Lower lobe of right lung (tissue), 2 donors: ENCODE measurements at regions not wholly inside any gene's neighbourhood (a gene's known extent, or its start where the extent isn't known, plus 50 kb on each side); places are given as distances from the start of the nearest gene placed in this dataset.
"Not testable (repeated sequence)": the region's sequence is repeated elsewhere in the genome, so short reads cannot be mapped to it uniquely, and the experiment has no call there.

Experiments used
- ATAC-seq, 2 donors: fragments of 200-7000 bp; cut with Tn5 transposase; one replicate each; pipeline ENCODE4 v1.9.1; 2020 to 2022; ENCODE audit warnings: mild to moderate bottlenecking in 2 of 2, moderate library complexity in 2 of 2
- DNase-seq: peaks from one replicate; pipeline ENCODE4 v3.0.0-alpha.2; 2020
- H3K27ac ChIP-seq: fragments of 200-600 bp; one replicate; pipeline ENCODE4 v1.8.0; 2022
- H3K27me3 ChIP-seq: fragments of 200-600 bp; one replicate; pipeline ENCODE4 v1.8.0; 2022; ENCODE audit warnings: low read depth
- H3K36me3 ChIP-seq: fragments of 200-600 bp; one replicate; pipeline ENCODE4 v1.8.0; 2022; ENCODE audit warnings: mild to moderate bottlenecking
- H3K4me1 ChIP-seq: fragments of 200-600 bp; one replicate; pipeline ENCODE4 v1.8.0; 2022
- H3K4me3 ChIP-seq: fragments of 200-600 bp; one replicate; pipeline ENCODE4 v1.8.0; 2022; ENCODE audit warnings: mild to moderate bottlenecking
- H3K9me3 ChIP-seq: fragments of 200-600 bp; one replicate; pipeline ENCODE4 v1.8.0; 2022
- CTCF ChIP-seq: fragments of 200-600 bp; IDR thresholded peaks from one replicate; pipeline ENCODE4 v1.8.0; 2022; ENCODE audit warnings: antibody characterized with exemption, mild to moderate bottlenecking
- intact Hi-C: fragments of 100-400 bp; cut with DNase I; formaldehyde crosslinking; loops from one replicate; pipeline ENCODE4 v1.11.0; 2022
- donor health status: DM: no; HTN: yes; CAD: no; lungs with severe emphysema.

- no peak overlapping the region for H3K4me3 ChIP-seq
- intact Hi-C loops, result no loop called here
Observed at GRCh38 chr21:19109694-19110093, 706.1 kb upstream of the TMPRSS15 start.

GRCh38 chr21:19119259-19119658 lies 715.7 kb upstream of the TMPRSS15 start:
- H3K9me3 ChIP-seq, DNase-seq, H3K4me3 ChIP-seq, H3K27me3 ChIP-seq, H3K4me1 ChIP-seq, ATAC-seq, H3K27ac ChIP-seq, intact Hi-C loops, H3K36me3 ChIP-seq: not testable (repeated sequence)

More at GRCh38 chr21:19109694-19110093, 706.1 kb upstream of the TMPRSS15 start:
- no peaks in the 10 kb centered on the region for H3K9me3 ChIP-seq
- H3K36me3 ChIP-seq, result no peaks in the 10 kb centered on the region
- H3K27me3 ChIP-seq, result no peaks in the 10 kb centered on the region
- no peaks in the 10 kb centered on the region for H3K4me1 ChIP-seq
- DNase-seq (no peak), ATAC-seq (no peak)
- no peak for TF ChIP-seq CTCF
- no peak overlapping the region for H3K27ac ChIP-seq

- Histone ChIP-seq H3K36me3 (no peaks in the 10 kb centered on the region), H3K9me3 (no peaks in the 10 kb centered on the region), H3K4me3 (no peak overlapping the region), H3K27ac (no peak overlapping the region), H3K27me3 (no peaks in the 10 kb centered on the region), H3K4me1 (no peaks in the 10 kb centered on the region)
- ATAC-seq (no peak), DNase-seq (no peak)
- TF ChIP-seq CTCF, result no peak
- intact Hi-C loops, result no loop called here
Observed at GRCh38 chr21:19120591-19120990, 717.0 kb upstream of the TMPRSS15 start.

- no peak for TF ChIP-seq CTCF
- no peak overlapping the region for H3K4me3 ChIP-seq
- H3K27ac ChIP-seq, result no peak overlapping the region
- DNase-seq, result no peak
- no peaks in the 10 kb centered on the region for H3K27me3 ChIP-seq
- ATAC-seq, result no peak
- intact Hi-C loops, result no loop called here
- no peaks in the 10 kb centered on the region for H3K9me3 ChIP-seq
- no peaks in the 10 kb centered on the region for H3K36me3 ChIP-seq
- H3K4me1 ChIP-seq, result no peaks in the 10 kb centered on the region
Observed at GRCh38 chr21:19122356-19122755, 718.8 kb upstream of the TMPRSS15 start.

DNA sequence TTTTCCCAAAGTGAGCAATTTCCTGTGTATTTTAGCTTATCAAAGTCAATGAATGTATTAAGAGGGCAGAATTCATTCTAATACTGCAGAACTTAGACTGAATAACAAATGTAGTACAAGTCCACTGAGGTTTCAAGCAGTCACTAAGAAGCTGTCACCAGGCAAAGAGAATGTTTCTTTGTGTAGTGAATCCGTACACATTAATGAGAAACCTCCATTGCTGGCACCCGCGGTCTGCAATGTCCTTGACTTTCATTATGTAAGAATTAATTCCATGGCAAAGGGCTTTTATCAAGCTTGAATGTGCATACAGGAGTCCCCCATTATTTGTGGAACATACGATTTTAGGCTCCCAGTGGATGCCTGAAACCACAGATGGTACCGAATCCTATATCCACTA lies 719.5 kb upstream of the TMPRSS15 start:
- H3K27me3 ChIP-seq, result no peaks in the 10 kb centered on the region
- intact Hi-C loops, result no loop called here
- no peak overlapping the region for H3K27ac ChIP-seq
- H3K4me1 ChIP-seq, result no peaks in the 10 kb centered on the region
- H3K9me3 ChIP-seq, result no peaks in the 10 kb centered on the region
- no peak overlapping the region for H3K4me3 ChIP-seq
- ATAC-seq, result no peak
- H3K36me3 ChIP-seq, result no peaks in the 10 kb centered on the region
- DNase-seq, result no peak
- no peak for TF ChIP-seq CTCF

DNA sequence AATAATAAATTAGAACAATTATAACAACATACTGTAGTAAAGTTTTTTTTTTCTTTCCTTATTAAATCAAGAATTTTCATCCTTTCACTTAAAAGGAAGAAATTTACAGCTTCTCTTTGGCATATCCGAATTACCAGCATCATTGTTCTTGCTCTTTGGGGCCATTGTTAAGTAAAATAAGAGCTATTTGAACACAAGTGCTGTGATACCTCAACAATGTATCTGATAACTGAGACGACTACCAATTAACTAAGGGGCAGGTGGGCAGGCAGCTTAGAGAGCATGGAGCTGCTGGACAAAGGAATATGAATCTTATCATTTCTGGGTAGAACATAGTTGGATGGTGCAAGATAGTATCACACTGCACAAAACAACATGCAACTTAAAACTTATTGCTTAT lies 719.9 kb upstream of the TMPRSS15 start:
- DNase-seq (no peak), ATAC-seq (no peak)
- Histone ChIP-seq H3K27ac (no peak overlapping the region), H3K27me3 (no peaks in the 10 kb centered on the region), H3K9me3 (no peaks in the 10 kb centered on the region), H3K4me1 (no peaks in the 10 kb centered on the region), H3K36me3 (no peaks in the 10 kb centered on the region), H3K4me3 (no peak overlapping the region)
- TF ChIP-seq CTCF, result no peak
- intact Hi-C loops, result no loop called here
